ENCODE measurements at regions not wholly inside any gene's neighbourhood (a gene's known extent, or its start where the extent isn't known, plus 50 kb on each side); places are given as distances from the start of the nearest gene placed in this dataset.

DNA sequence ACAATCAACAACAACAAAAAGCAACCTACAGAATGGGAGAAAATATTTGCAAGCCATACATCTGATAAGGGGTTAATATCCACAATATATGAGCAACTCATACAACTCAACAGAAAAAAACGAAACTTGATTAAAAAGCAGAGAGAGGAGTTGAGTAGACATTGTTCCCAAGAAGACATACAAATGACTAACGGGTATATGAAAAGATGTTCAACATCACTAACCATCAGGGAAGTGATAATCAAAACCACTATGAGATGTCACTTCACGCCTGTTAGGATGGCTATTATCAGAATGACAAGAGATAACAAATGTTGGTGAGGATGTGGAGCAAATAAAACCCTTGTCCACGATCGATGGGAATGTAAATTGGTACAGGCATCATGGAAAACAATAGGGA lies 145.9 kb downstream of the NRN1 start:
- Histone ChIP-seq H2AFZ (ENCODE audit: low read length) (no peak overlapping the region), H3K4me2 (ENCODE audit: low read depth, low read length, poor library complexity, severe bottlenecking) (no peak overlapping the region)

GRCh38 chr6:5855787-5856470 lies 150.8 kb downstream of the NRN1 start:
- no peaks in the 10 kb centered on the region for H3K9me3 ChIP-seq (ENCODE audit: low read length)
- H3K27ac ChIP-seq (ENCODE audit: low read length) = no peak overlapping the region
- H3K4me3 ChIP-seq (ENCODE audit: low read length) = no peak overlapping the region
- H3K36me3 ChIP-seq (ENCODE audit: insufficient read depth, low read length) = no peaks in the 10 kb centered on the region
- peaks cover 3% of the 10 kb centered on the region for H3K4me1 ChIP-seq (ENCODE audit: low read length)
- no peaks in the 10 kb centered on the region for H3K79me2 ChIP-seq (ENCODE audit: low read length)
- H3K4me2 ChIP-seq (ENCODE audit: low read depth, low read length, poor library complexity, severe bottlenecking) = no peak overlapping the region
- no peak overlapping the region for H2AFZ ChIP-seq (ENCODE audit: low read length)
- no peaks in the 10 kb centered on the region for H3K9me2 ChIP-seq (replicated peaks; ENCODE audit: insufficient read depth, low read length)
- H4K20me1 ChIP-seq (ENCODE audit: insufficient read depth, low read depth, low read length) = no peaks in the 10 kb centered on the region
- no peaks in the 10 kb centered on the region for H3K27me3 ChIP-seq (ENCODE audit: low read length)
- DNase-seq = no peak
- H3K9ac ChIP-seq (ENCODE audit: low read length) = no peak overlapping the region

More for the DNA sequence above, 145.9 kb downstream of the NRN1 start:
- Histone ChIP-seq H3K4me3 (ENCODE audit: low read length) (no peak overlapping the region), H3K27me3 (ENCODE audit: low read length) (no peaks in the 10 kb centered on the region), H3K9me2 (replicated peaks; ENCODE audit: insufficient read depth, low read length) (no peaks in the 10 kb centered on the region), H3K9ac (ENCODE audit: low read length) (no peak overlapping the region), H3K4me1 (ENCODE audit: low read length) (no peaks in the 10 kb centered on the region), H3K79me2 (ENCODE audit: low read length) (no peaks in the 10 kb centered on the region), H3K27ac (ENCODE audit: low read length) (no peak overlapping the region), H4K20me1 (ENCODE audit: insufficient read depth, low read depth, low read length) (no peaks in the 10 kb centered on the region), H3K36me3 (ENCODE audit: insufficient read depth, low read length) (no peaks in the 10 kb centered on the region), H3K9me3 (ENCODE audit: low read length) (no peaks in the 10 kb centered on the region)
- DNase-seq = no peak

- Histone ChIP-seq H2AFZ (ENCODE audit: low read length) (no peak overlapping the region), H3K4me1 (ENCODE audit: low read length) (peaks cover 3% of the 10 kb centered on the region), H3K79me2 (ENCODE audit: low read length) (no peaks in the 10 kb centered on the region), H3K4me2 (ENCODE audit: low read depth, low read length, poor library complexity, severe bottlenecking) (no peak overlapping the region), H3K27ac (ENCODE audit: low read length) (no peak overlapping the region), H3K27me3 (ENCODE audit: low read length) (no peaks in the 10 kb centered on the region), H3K4me3 (ENCODE audit: low read length) (no peak overlapping the region), H3K9me3 (ENCODE audit: low read length) (no peaks in the 10 kb centered on the region), H4K20me1 (ENCODE audit: insufficient read depth, low read depth, low read length) (no peaks in the 10 kb centered on the region), H3K9ac (ENCODE audit: low read length) (no peak overlapping the region), H3K36me3 (ENCODE audit: insufficient read depth, low read length) (no peaks in the 10 kb centered on the region), H3K9me2 (replicated peaks; ENCODE audit: insufficient read depth, low read length) (no peaks in the 10 kb centered on the region)
- peak; percentile 45 for DNase-seq
These were observed 151.8 kb downstream of the NRN1 start for GRCh38 chr6:5854899-5855298.

DNA sequence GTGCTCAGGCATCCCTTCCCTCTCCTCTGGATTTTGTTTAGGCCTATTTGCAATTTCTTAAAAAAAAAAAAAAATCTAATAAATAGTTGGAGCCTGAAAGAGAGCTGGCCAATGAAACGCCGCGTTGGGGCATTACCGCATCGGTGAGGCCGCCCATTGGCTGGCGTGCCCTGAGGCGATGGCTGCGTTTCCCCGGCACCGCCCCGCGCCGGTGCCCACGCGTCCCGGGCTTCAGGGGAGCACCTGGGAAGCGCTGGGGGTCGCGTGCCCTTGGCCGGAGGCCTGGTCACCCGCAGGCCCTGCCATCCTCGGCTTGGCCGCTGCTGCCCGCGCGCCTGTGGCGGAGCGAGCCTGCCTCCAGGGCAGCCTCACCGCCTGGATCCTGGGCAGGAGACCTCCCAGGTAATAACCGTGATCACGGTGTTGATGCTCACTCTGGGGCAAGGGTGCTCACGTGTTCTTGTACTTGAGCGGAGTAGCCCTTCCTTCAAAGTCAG lies 155.4 kb downstream of the NRN1 start:
- H3K4me3 ChIP-seq (ENCODE audit: low read length) = peak overlapping the region; percentile 62; the same call in 1 of the 2 replicates
- no peaks in the 10 kb centered on the region for H4K20me1 ChIP-seq (ENCODE audit: insufficient read depth, low read depth, low read length)
- no peaks in the 10 kb centered on the region for H3K27me3 ChIP-seq (ENCODE audit: low read length)
- H3K9me2 ChIP-seq (replicated peaks; ENCODE audit: insufficient read depth, low read length) = no peaks in the 10 kb centered on the region
- H3K27ac ChIP-seq (ENCODE audit: low read length) = no peak overlapping the region
- H2AFZ ChIP-seq (ENCODE audit: low read length) = 0 out of 2 replicates have a peak overlapping the region, but pooled peaks have one; percentile 42
- peak; percentile 70 for DNase-seq
- peaks cover 3% of the 10 kb centered on the region for H3K4me1 ChIP-seq (ENCODE audit: low read length)
- no peaks in the 10 kb centered on the region for H3K9me3 ChIP-seq (ENCODE audit: low read length)
- H3K36me3 ChIP-seq (ENCODE audit: insufficient read depth, low read length) = no peaks in the 10 kb centered on the region
- H3K4me2 ChIP-seq (ENCODE audit: low read depth, low read length, poor library complexity, severe bottlenecking) = peak overlapping the region; percentile 61
- no peaks in the 10 kb centered on the region for H3K79me2 ChIP-seq (ENCODE audit: low read length)
- peak overlapping the region; percentile 58 for H3K9ac ChIP-seq (ENCODE audit: low read length)

- no peaks in the 10 kb centered on the region for H3K27me3 ChIP-seq (ENCODE audit: low read length)
- H3K4me2 ChIP-seq (ENCODE audit: low read depth, low read length, poor library complexity, severe bottlenecking) = peak overlapping the region; percentile 61
- no peak overlapping the region for H2AFZ ChIP-seq (ENCODE audit: low read length)
- DNase-seq = no peak
- H3K9ac ChIP-seq (ENCODE audit: low read length) = no peak overlapping the region
- H3K4me1 ChIP-seq (ENCODE audit: low read length) = peaks cover 3% of the 10 kb centered on the region
- no peaks in the 10 kb centered on the region for H3K36me3 ChIP-seq (ENCODE audit: insufficient read depth, low read length)
- H3K79me2 ChIP-seq (ENCODE audit: low read length) = no peaks in the 10 kb centered on the region
- no peaks in the 10 kb centered on the region for H3K9me3 ChIP-seq (ENCODE audit: low read length)
- H4K20me1 ChIP-seq (ENCODE audit: insufficient read depth, low read depth, low read length) = no peaks in the 10 kb centered on the region
- H3K4me3 ChIP-seq (ENCODE audit: low read length) = no peak overlapping the region
- H3K9me2 ChIP-seq (replicated peaks; ENCODE audit: insufficient read depth, low read length) = no peaks in the 10 kb centered on the region
- H3K27ac ChIP-seq (ENCODE audit: low read length) = no peak overlapping the region
These were observed 155.9 kb downstream of the NRN1 start for GRCh38 chr6:5850848-5851255.

DNA sequence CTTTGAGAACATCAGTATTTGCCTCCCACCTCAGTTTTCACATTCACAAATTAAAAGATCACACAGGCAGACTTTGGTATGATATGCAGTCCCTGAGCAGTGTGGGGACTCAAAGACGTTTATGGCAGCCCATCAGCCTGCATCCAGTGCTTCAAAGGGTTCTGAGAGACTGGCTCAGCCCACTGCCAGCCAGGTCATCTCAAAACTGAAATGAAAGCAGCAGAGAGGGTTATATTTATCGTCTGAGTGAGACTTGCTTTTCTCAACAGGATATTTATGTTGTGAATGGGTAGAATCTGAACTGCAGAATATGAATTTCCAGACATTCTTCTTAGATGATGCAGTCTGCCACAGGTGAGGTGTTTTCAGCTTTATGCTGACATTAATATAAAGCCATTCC lies 159.8 kb downstream of the NRN1 start:
- H3K4me1 ChIP-seq (ENCODE audit: low read length) = peaks cover 3% of the 10 kb centered on the region
- H3K27ac ChIP-seq (ENCODE audit: low read length) = no peak overlapping the region
- H3K9me3 ChIP-seq (ENCODE audit: low read length) = no peaks in the 10 kb centered on the region
- no peaks in the 10 kb centered on the region for H3K9me2 ChIP-seq (replicated peaks; ENCODE audit: insufficient read depth, low read length)
- H4K20me1 ChIP-seq (ENCODE audit: insufficient read depth, low read depth, low read length) = no peaks in the 10 kb centered on the region
- H3K9ac ChIP-seq (ENCODE audit: low read length) = no peak overlapping the region
- no peak overlapping the region for H2AFZ ChIP-seq (ENCODE audit: low read length)
- no peak for DNase-seq
- H3K4me2 ChIP-seq (ENCODE audit: low read depth, low read length, poor library complexity, severe bottlenecking) = no peak overlapping the region
- no peaks in the 10 kb centered on the region for H3K79me2 ChIP-seq (ENCODE audit: low read length)
- no peaks in the 10 kb centered on the region for H3K36me3 ChIP-seq (ENCODE audit: insufficient read depth, low read length)
- H3K4me3 ChIP-seq (ENCODE audit: low read length) = no peak overlapping the region
- no peaks in the 10 kb centered on the region for H3K27me3 ChIP-seq (ENCODE audit: low read length)

DNA sequence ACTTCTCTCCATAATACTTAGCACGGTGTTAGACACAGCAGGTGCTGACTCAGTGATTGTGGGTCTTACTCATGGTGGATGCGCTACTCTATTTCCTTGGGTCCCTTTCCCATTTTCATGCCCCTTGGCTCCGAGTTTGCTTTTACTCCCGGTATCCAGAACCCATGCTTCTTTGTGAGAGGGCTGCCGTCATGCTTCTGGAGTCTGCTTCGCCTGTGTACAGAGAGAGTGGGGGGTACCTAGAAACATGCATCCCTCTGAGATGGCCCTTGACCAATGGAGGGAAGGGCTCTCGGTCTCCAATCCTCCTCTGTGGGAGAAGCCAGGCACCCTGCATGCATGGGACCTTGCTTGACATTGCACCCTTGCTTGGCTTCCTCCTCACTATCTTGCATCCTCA lies 160.4 kb downstream of the NRN1 start:
- no peaks in the 10 kb centered on the region for H3K79me2 ChIP-seq (ENCODE audit: low read length)
- H3K27me3 ChIP-seq (ENCODE audit: low read length) = no peaks in the 10 kb centered on the region
- H3K36me3 ChIP-seq (ENCODE audit: insufficient read depth, low read length) = no peaks in the 10 kb centered on the region
- H3K9me2 ChIP-seq (replicated peaks; ENCODE audit: insufficient read depth, low read length) = no peaks in the 10 kb centered on the region
- H2AFZ ChIP-seq (ENCODE audit: low read length) = no peak overlapping the region
- H3K9me3 ChIP-seq (ENCODE audit: low read length) = no peaks in the 10 kb centered on the region
- H3K27ac ChIP-seq (ENCODE audit: low read length) = no peak overlapping the region
- H3K4me1 ChIP-seq (ENCODE audit: low read length) = peaks cover under 1% of the 10 kb centered on the region
- no peak overlapping the region for H3K4me3 ChIP-seq (ENCODE audit: low read length)
- no peak overlapping the region for H3K4me2 ChIP-seq (ENCODE audit: low read depth, low read length, poor library complexity, severe bottlenecking)
- no peaks in the 10 kb centered on the region for H4K20me1 ChIP-seq (ENCODE audit: insufficient read depth, low read depth, low read length)
- H3K9ac ChIP-seq (ENCODE audit: low read length) = no peak overlapping the region
- DNase-seq = no peak

GRCh38 chr6:5843078-5843477 lies 163.6 kb downstream of the NRN1 start:
- Histone ChIP-seq H3K9me3 (ENCODE audit: low read length) (no peaks in the 10 kb centered on the region), H3K27me3 (ENCODE audit: low read length) (no peaks in the 10 kb centered on the region), H3K9ac (ENCODE audit: low read length) (no peak overlapping the region)

More at GRCh38 chr6:5843078-5843477, 163.6 kb downstream of the NRN1 start:
- H2AFZ ChIP-seq (ENCODE audit: low read length) = no peak overlapping the region
- no peaks in the 10 kb centered on the region for H3K79me2 ChIP-seq (ENCODE audit: low read length)
- DNase-seq = no peak
- H3K4me3 ChIP-seq (ENCODE audit: low read length) = no peak overlapping the region
- no peaks in the 10 kb centered on the region for H3K36me3 ChIP-seq (ENCODE audit: insufficient read depth, low read length)
- no peaks in the 10 kb centered on the region for H3K9me2 ChIP-seq (replicated peaks; ENCODE audit: insufficient read depth, low read length)
- H3K27ac ChIP-seq (ENCODE audit: low read length) = no peak overlapping the region
- no peaks in the 10 kb centered on the region for H3K4me1 ChIP-seq (ENCODE audit: low read length)
- no peak overlapping the region for H3K4me2 ChIP-seq (ENCODE audit: low read depth, low read length, poor library complexity, severe bottlenecking)
- no peaks in the 10 kb centered on the region for H4K20me1 ChIP-seq (ENCODE audit: insufficient read depth, low read depth, low read length)

Measured in Karpas-422 (cell line).